COLO829 (cell line): ENCODE measurements at regions not wholly inside any gene's neighbourhood (a gene's known extent, or its start where the extent isn't known, plus 50 kb on each side); places are given as distances from the start of the nearest gene placed in this dataset.

Experiments used
- DNase-seq: peaks from one replicate; pipeline ENCODE4 v3.0.0; 2012; ENCODE audit warnings: low spot score

DNA sequence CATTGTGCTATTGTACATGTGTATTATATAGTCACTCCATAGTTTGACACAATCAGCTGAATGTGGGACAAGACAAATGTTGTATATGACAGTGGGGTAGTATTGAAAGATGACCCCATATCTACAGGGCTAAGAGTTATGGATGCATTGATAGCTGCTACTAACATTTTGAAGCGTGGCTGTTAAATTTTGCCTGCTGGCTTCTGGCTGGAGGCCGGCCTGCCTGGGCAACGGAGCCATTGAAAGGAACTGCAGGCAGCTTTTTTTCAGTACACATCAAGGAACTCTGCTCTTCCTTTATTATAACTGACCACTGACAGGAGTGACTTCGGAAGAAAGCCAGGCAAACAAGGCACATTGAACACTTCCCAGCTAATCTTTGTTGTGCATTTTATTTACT is 76.1 kb upstream of the TMEM33 start:
- DNase-seq = no peak

DNA sequence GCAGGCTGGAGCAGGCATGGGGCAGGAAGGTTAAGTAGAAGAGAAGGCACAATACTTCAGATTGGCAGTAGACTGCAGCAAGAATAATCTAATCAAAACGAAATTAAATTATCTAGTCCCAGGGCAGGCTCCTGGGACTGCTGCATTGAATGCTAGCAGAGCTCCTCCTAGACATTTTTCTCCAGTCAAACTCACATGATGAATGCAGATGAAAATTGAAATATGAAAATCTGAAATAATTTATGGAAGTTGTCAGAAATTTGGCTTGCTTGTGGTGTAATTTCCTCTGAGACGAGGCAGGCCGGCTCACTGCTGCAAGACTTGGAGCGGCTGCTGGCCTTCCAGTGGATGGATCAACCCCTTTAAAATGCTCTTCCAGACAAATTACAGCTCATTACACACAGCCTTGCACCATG is 78.0 kb upstream of the TMEM33 start:
- DNase-seq = no peak

DNA sequence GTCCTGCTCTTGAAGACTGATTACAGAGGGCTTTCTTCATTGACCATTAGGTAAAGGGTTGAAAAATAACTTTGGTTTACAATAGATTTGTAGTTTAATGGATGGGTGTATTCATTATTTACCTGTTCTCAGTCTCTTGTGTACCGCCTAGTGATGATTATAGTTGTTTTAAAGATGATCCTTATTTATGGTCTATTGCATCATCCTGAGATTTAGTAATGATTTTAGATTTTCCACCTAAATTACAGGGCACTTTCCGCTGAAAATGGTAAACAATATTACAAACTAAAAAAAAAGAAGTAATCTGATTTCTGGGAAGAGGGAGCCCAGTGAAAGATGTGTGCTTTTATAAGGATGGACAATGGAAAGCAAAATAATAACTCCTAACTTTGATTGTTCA is 78.4 kb upstream of the TMEM33 start:
- no peak for DNase-seq

DNA sequence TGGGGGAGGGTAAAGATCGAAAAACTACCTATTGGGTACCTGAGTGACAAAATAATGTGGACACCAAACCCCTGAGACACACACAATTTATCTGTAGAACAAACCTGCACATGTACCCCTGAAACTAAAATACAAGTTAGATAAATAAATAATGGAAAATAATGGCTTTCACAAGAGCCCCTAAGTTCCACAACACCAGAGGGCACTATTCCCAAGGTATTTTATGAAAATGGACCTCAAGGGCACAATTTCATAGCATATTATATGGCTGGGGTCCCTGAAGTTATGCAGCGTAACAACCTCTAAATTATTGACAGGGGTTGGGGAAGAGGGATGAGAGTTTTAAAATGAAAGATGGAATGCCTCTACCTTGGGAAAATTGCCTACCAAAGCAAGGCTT is 81.3 kb upstream of the TMEM33 start:
- no peak for DNase-seq

DNA sequence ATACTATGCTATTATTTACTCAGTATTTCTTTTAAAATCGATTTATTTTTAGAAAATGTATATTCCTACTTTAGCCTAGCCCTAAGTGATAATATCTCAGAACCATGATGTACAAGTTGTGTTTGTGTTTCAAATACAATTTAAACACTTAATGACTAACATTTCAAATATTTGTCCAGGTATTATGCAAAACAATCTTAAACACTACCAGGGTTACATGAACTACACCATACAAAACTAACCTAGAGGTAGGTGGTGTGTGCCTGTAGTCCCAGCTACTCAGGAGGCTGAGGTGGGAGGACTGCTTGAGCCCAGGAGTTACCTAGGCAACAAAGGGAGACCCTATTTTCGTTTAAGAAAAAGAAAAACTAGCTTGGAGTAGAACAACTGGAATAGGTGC is 83.0 kb upstream of the TMEM33 start:
- DNase-seq = no peak

DNA sequence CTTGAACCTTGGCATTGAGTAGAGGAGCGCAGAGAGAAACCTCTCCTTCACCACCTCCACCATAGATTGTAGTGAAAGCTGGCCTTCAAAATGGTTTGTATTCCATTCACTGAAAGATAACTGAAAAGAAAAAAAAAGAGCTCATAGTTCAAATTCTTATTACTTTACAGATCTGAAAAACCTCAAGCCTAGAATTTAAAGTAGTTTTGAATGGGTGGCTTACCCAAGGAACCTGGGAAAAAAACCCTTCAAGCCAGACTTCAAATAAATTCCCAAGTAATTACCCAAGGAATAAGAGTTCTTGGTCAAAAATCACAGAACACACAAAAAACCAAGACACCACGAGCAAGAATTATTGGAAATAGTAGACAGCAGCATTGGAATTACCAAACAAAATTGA is 83.6 kb upstream of the TMEM33 start:
- DNase-seq = no peak

DNA sequence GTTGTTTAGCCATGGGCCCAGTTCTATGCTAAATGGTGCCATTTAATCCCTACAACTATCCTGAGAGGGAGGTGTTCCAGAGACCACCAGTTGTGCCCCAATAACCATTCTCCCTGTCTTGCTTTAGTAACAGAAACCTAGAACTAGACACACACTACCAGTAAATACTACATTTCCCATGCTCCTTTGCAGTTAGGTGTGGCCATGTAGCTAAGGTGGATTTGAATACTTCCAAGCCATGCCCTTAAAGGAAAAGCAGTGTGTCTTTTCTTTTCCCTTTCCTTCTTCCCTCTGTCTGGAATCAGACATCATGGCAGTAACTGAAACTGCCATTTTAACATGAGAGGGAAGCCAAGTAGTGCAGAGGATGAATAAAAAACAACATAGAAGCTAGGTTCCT is 90.9 kb upstream of the TMEM33 start:
- DNase-seq = no peak

DNA sequence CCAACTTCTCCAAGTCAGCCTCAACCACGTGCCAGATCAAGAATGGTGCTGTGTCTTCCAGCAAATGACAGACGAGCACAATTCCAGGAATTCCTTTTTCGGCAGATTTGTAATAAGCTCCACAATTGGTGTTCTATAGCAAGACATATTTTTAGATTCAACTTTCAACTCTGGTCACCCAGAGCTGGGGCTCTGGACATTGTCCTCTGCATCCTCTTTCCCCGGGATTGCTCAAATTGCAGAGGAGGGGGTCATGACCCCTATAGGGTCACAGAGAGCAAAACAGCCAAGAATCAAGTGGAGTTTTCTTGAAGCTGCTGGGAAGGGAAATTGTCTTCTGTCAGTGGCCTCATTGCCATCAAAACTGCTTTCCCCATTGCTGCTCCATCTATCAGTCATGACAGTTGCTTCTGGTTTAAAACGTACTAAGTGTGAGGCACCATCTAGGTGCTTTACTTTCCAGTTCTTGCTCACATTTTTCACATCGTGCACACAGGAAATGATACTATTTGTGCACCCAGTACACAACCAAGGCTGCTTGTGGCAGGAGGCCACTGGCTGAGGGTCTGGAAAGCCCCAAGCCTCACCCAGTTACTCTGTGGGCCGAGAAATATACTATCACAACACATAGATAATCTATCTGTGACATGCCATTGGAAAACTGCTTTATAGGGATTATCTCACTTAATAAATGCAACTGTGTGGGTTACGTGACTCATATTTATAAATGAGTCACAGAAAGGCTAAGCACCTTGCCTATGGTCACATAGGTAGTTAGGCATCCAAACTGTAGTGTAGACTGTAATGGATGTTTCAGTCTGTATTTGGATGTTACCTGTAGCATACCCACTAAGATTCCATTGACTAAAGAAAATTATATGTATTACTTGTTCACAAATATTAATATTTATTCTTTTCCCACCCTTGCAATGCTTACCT is 91.7 kb upstream of the PHOX2B start:
- DNase-seq = no peak

DNA sequence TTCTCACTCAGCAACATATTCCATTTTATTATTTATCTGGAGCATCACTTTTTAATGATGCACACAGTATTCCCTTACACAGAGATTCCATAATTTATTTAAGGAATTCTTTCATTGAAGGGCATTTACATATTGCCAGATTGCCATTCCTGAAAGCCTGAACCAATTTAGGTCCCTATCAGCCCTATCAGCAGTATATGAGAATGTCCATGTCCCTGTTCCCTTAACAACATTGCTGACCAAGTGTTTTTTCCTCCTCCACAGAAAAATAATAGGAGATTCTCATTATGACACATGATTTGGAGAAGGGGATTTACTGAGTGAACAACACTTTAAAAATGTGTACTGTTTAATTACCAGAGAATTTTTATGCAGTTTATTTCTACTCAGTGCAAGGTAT is 90.1 kb upstream of the PHOX2B start:
- DNase-seq = no peak

DNA sequence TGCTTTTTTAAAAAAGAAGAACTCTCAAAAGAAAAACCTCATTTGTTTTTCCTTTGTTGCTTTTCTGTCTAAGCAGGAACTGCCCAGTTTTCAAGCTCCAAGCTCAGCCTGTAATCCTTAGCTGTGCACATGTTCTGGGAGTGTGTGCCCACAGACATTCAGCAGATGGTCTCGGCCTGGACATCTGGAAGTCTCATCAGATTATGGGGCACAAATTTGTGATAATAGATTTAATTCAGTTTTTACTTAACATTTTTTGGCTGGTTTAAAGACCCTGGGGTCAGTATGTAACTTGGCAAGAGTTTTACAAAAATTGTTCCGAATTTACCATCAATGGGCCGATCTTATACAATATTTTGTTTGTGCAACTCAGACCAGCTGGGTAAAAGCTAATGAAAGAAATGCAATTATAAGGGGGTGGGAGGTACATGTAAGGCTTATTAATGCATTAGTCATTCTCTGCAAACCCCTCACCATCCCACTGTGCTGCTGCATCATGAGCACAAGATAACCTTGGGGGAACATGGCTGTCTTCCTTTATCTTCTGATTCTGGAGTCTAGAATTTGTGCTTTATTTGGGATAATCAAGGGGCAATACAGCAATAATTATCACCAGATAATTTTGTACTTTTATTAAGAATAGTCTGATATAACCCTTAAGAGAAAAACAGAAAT is 86.9 kb upstream of the PHOX2B start:
- DNase-seq = no peak

DNA sequence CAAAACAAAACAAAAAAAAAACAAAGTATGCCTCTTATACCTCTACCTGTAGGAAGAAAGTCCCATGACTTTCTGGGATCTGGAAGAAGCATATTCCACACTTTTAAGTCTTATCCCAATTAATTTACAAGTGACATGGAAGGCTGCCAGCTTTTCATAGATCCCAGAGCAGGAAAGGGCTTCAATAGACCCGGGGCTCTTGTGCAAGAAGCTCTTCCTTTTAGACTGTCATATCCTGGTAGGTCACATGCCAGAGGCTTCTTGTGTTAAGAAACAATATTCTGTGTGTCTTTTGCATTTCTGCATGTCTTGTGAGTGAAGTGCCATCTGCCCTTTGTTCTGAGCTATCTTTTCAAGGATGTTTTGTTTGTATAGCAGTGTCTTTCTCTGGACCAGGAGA is 84.4 kb upstream of the PHOX2B start:
- DNase-seq = peak; percentile 10

DNA sequence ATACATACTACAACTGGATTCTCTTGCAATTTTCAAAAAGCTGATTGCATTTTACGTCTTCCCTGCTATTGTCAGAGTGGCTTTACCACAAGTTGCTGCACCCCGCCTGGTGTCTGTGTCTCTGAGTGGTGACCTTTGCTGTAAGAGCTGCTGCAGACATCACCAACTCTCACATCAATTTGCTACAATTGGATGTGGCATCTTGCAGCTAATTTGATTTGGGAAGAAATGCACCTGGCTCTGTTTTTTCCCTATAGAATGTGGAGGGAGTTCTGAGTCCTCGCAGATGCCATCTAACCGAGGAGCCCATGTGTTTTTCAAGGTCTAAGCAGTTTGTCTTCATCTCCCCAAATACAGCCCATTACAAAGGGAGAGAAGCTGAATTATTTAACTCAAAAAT is 73.8 kb upstream of the PHOX2B start:
- no peak for DNase-seq

DNA sequence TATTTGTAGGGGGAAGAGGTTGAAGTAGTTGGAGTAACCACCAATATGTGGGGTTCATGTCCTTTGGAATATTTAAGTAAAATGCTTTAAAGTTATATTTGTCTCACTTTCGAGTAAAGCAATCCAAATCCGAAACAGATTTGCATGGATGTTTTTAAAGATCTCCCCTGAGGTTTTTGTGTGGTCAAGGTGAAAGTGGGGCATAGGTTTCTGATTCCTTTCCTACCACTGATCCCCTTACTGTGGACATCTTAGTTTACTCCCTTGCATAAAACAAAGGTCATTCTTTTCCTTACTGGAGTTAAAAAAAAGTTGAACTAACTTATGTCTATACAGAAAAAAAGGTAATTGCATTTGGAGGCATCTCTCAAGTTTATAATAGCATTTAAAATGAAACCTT is 71.9 kb upstream of the PHOX2B start:
- DNase-seq = no peak

DNA sequence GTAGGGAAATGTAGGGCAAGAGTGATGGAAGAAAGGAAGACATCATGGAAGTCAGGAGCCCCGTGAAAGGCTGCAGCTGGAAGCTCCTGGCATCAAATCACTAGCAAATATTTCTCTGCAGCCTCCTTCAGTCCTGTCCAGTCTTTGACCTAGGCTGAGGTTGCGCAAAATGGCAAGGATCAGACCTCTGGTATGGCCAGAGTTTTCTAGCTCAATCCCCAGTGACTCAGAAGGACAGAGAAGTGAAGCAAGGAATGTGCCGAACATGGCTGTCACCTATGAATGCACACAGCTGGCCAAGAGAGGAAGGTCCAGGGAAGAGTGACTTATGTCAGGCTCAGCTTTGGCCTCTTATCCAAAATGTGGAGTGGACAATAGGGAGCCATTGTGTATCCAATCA is 71.1 kb upstream of the PHOX2B start:
- no peak for DNase-seq

DNA sequence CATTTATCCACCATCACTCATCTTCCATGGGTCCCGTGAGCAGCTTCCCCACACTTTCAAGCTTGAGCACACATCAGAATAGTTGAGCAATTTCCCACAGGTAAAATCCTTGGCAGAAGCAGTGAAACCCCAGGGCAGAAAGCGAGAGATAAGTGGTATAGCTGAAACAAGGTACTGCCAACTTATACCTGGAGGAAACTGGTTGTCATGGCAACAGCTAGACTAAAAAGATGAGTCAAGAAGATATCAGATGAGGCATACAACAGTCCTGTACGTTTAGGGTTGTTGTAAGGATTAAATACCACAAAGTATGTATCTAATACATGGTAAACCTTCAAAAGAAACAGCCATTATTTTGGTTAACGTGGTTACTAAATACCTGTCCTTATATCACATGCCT is 66.9 kb upstream of the PHOX2B start:
- no peak for DNase-seq

DNA sequence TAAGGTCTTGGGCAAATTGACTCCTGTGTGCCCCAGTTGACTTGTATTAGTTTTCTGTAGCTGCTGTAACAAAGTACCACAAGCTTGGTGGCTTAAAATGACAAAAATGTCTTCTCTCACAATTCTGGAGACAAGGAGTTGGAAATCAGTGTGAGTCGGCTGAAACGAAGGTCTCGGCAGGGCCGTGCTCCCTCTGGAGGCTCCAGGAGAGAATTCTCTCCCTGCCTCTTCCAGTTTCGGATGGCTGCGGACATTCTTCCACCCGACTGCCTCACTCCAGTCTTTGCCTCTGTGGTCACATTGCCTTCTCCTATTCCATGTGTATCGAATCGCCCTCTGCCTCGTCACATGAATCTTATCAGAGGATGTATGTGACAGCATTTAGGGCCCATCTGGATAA is 66.0 kb upstream of the PHOX2B start:
- peak; percentile 13 for DNase-seq

DNA sequence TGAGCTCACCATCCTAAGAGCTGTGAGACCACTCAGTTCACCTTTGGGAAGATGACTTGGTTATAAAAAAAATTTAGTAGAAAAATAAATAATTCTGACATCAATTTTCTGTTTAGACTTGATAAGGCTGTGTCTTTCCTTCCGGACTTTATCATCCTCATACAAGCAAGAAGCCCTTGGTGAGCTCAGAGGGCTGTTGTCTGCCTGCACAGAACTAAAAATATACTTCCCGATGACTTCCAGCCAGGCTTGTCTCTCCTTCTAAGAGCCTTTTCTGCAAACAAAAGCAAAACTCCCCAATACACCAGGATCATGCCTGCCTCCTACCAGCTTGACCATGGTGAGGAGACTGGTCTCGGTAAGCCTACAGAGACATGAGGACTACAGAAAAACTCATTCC is 58.3 kb upstream of the PHOX2B start:
- DNase-seq = no peak

DNA sequence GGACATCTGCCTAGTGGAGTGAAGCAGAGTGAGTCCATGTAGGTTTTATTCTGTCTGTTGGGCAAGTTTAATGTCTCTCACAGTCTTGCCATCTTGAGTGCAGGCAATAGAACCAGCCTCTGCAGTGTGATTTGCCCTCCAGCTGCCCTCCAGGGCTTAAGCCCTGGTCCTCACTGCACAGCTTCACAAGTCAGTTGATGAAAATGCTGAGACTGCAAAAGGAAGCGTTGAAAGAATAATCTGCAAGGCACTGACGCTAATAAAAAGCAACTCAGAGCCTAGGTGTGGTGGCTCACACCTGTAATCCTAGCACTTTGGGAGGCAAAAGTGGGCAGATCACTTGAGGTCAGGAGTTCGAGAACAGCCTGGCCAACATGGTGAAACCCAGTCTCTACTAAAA is 54.1 kb upstream of the PHOX2B start:
- DNase-seq = no peak

DNA sequence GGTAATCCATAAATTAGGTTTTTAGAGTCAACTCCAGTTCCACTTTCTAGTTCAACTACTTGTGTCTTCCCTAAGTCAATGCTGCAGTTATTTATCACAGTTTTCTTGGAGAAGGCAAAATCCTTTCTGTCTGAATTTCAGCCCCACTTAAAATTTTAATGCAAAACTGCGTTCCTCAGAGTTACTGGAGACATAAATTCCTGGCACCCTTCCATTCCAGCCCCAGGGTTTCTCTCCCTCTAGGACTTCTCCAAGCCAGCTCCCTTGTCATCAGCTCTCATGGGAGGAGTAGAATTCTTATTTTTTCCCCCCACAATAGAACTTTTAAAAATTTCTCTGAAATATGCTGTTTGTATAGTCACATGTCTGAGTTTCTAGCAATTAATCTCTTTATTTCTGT is 50.6 kb upstream of the PHOX2B start:
- no peak for DNase-seq
